ENCODE measurements at regions not wholly inside any gene's neighbourhood (a gene's known extent, or its start where the extent isn't known, plus 50 kb on each side); places are given as distances from the start of the nearest gene placed in this dataset.

GRCh38 chr3:63046152-63046551 lies 170.9 kb upstream of the CADPS start:
- no peak for TF ChIP-seq EP300 (IDR thresholded peaks at IDR 0.05; ENCODE audit: borderline replicate concordance in 1 of 2, low read depth in 1 of 2, low read length in 1 of 2)
- TF ChIP-seq CHD2 (IDR thresholded peaks at IDR 0.05; ENCODE audit: low read length, partially characterized antibody): no peak
- TF ChIP-seq RAD21 (IDR thresholded peaks at IDR 0.05; ENCODE audit: low read length): no peak
- no peak for TF ChIP-seq CTCF (IDR thresholded peaks at IDR 0.05)
- TF ChIP-seq EZH2phosphoT487 (IDR thresholded peaks at IDR 0.05; ENCODE audit: borderline replicate concordance, low read depth): no peak
- TF ChIP-seq PBX3 (IDR thresholded peaks at IDR 0.05): no peak
- TF ChIP-seq YY1 (IDR thresholded peaks at IDR 0.05; ENCODE audit: low read depth): no peak
- TF ChIP-seq JUND (IDR thresholded peaks at IDR 0.05): no peak
- no peak for TF ChIP-seq REST (IDR thresholded peaks at IDR 0.05; ENCODE audit: low read depth, low read length)
- TF ChIP-seq TEAD4 (IDR thresholded peaks at IDR 0.05; ENCODE audit: borderline replicate concordance, insufficient read depth): no peak
- no peak for TF ChIP-seq NRF1 (IDR thresholded peaks at IDR 0.05; ENCODE audit: low read depth, low read length)
- TF ChIP-seq MAX (IDR thresholded peaks at IDR 0.05; ENCODE audit: low read depth): no peak
- no peak for TF ChIP-seq RXRA (IDR thresholded peaks at IDR 0.05; ENCODE audit: borderline replicate concordance, low read depth)

Measured in SK-N-SH (cell line).